Ishikawa (cell line): ENCODE measurements at regions not wholly inside any gene's neighbourhood (a gene's known extent, or its start where the extent isn't known, plus 50 kb on each side); places are given as distances from the start of the nearest gene placed in this dataset.

Experiments used
- CEBPB ChIP-seq: IDR thresholded peaks from 2 replicates; pipeline ENCODE4 v1.6.1; 2012
- CREB1 ChIP-seq: IDR thresholded peaks from 2 replicates; pipeline ENCODE4 v1.6.1; 2012; ENCODE audit warnings: low read depth
- EGR1 ChIP-seq: IDR thresholded peaks from 2 replicates; pipeline ENCODE4 v1.6.1; 2012
- EP300 ChIP-seq: IDR thresholded peaks from 2 replicates; pipeline ENCODE4 v1.6.1; 2012; ENCODE audit warnings: borderline replicate concordance
- FOXM1 ChIP-seq: IDR thresholded peaks from 2 replicates; pipeline ENCODE4 v1.6.1; 2012; ENCODE audit warnings: low read depth, borderline replicate concordance
- MAX ChIP-seq: IDR thresholded peaks from 2 replicates; pipeline ENCODE4 v1.6.1; 2012
- NFIC ChIP-seq: IDR thresholded peaks from 2 replicates; pipeline ENCODE4 v1.6.1; 2012
- RAD21 ChIP-seq: IDR thresholded peaks from 2 replicates; pipeline ENCODE4 v1.6.1; 2012; ENCODE audit warnings: low read depth
- REST ChIP-seq: IDR thresholded peaks from 2 replicates; pipeline ENCODE4 v1.6.1; 2012; ENCODE audit warnings: low read depth, mild to moderate bottlenecking
- TAF1 ChIP-seq: IDR thresholded peaks from 2 replicates; pipeline ENCODE4 v1.6.1; 2012; ENCODE audit warnings: low read depth, mild to moderate bottlenecking
- TCF12 ChIP-seq: IDR thresholded peaks from 2 replicates; pipeline ENCODE4 v1.6.1; 2012; ENCODE audit warnings: low read depth
- TEAD4 ChIP-seq: IDR thresholded peaks from 2 replicates; pipeline ENCODE4 v1.6.1; 2012
- USF1 ChIP-seq: IDR thresholded peaks from 2 replicates; pipeline ENCODE4 v1.6.1; 2012
- YY1 ChIP-seq: IDR thresholded peaks from 2 replicates; pipeline ENCODE4 v1.6.1; 2012; ENCODE audit warnings: low read depth
- ZBTB7A ChIP-seq: IDR thresholded peaks from 2 replicates; pipeline ENCODE4 v1.6.1; 2012; ENCODE audit warnings: low read depth

GRCh38 chr11:134853992-134854991 lies 442.2 kb upstream of the B3GAT1 start:
- TF ChIP-seq FOXM1 (no peak), NFIC (no peak), TAF1 (no peak), EGR1 (no peak), REST (no peak), EP300 (no peak), TCF12 (no peak), RAD21 (no peak), YY1 (no peak), USF1 (no peak), CREB1 (no peak), CEBPB (no peak), ZBTB7A (no peak), MAX (no peak), TEAD4 (no peak)

- TF ChIP-seq TEAD4, result no peak
- TF ChIP-seq EP300, result no peak
- no peak for TF ChIP-seq RAD21
- TF ChIP-seq REST, result no peak
These were observed 438.5 kb upstream of the B3GAT1 start for GRCh38 chr11:134850566-134850965.

- no peak for TF ChIP-seq MAX
- no peak for TF ChIP-seq TCF12
- no peak for TF ChIP-seq RAD21
- no peak for TF ChIP-seq USF1
- no peak for TF ChIP-seq ZBTB7A
- TF ChIP-seq CREB1, result no peak
- TF ChIP-seq TAF1, result no peak
- no peak for TF ChIP-seq EGR1
- no peak for TF ChIP-seq TEAD4
- no peak for TF ChIP-seq EP300
- no peak for TF ChIP-seq NFIC
- no peak for TF ChIP-seq CEBPB
These were observed 437.8 kb upstream of the B3GAT1 start for GRCh38 chr11:134849833-134850232.

- TF ChIP-seq EGR1 (no peak), YY1 (no peak), EP300 (no peak), TEAD4 (no peak), ZBTB7A (no peak), NFIC (no peak), MAX (no peak), TAF1 (no peak), REST (no peak), FOXM1 (no peak), USF1 (no peak), CEBPB (no peak), RAD21 (no peak), CREB1 (no peak), TCF12 (no peak)
These were observed 435.2 kb upstream of the B3GAT1 start for GRCh38 chr11:134847083-134847715.
